HepG2 (cell line): ENCODE measurements at regions not wholly inside any gene's neighbourhood (a gene's known extent, or its start where the extent isn't known, plus 50 kb on each side); places are given as distances from the start of the nearest gene placed in this dataset.

Source experiments
- ARHGAP35 ChIP-seq: sonication (generic); formaldehyde crosslinking; IDR thresholded peaks from 2 replicates; pipeline ENCODE4 v1.9.0; 2022; ENCODE audit warnings: mild to moderate bottlenecking, inconsistent platforms, moderate library complexity, missing genetic modification reagents, borderline replicate concordance
- BRCA1 ChIP-seq: sonication (generic); formaldehyde crosslinking; IDR thresholded peaks from 2 replicates; pipeline ENCODE4 v1.4.0; 2020; ENCODE audit warnings: missing genetic modification reagents
- CBX1 ChIP-seq: IDR thresholded peaks from one replicate; pipeline ENCODE4 v1.6.1; 2016; ENCODE audit warnings: antibody characterized with exemption, low read depth
- FOXK1 ChIP-seq: sonication (generic); formaldehyde crosslinking; IDR thresholded peaks from 2 replicates; pipeline ENCODE4 v1.4.0; 2020; ENCODE audit warnings: low read depth, missing genetic modification reagents, borderline replicate concordance
- FOXO1 ChIP-seq: sonication (generic); formaldehyde crosslinking; IDR thresholded peaks from 2 replicates; pipeline ENCODE4 v1.4.0; 2020; ENCODE audit warnings: missing genetic modification reagents
- GATAD2A ChIP-seq: IDR thresholded peaks from 2 replicates; pipeline ENCODE4 v1.6.1; 2016
- JUNB ChIP-seq: sonication (generic); formaldehyde crosslinking; IDR thresholded peaks from 2 replicates; pipeline ENCODE4 v1.8.0; 2022; ENCODE audit warnings: missing genetic modification reagents, mild to moderate bottlenecking, borderline replicate concordance
- NFATC3 ChIP-seq: sonication (generic); formaldehyde crosslinking; IDR thresholded peaks from 2 replicates; pipeline ENCODE4 v1.5.1; 2020; ENCODE audit warnings: mild to moderate bottlenecking, missing genetic modification reagents
- NONO ChIP-seq, 2 experiments: fragments of 450-650 bp in 1 of 2; sonication (generic) in 1 of 2; formaldehyde crosslinking in 1 of 2; IDR thresholded peaks in 1 of 2; conservative IDR thresholded peaks in 1 of 2; 2 replicates each; pipeline versions ENCODE4 v1.6.1 to v1.8.0; 2017 to 2022; ENCODE audit warnings: mild to moderate bottlenecking in 1 of 2, missing genetic modification reagents in 1 of 2, moderate library complexity in 1 of 2
- NR2F1 ChIP-seq, 2 experiments: fragments of 450-650 bp in 1 of 2; formaldehyde crosslinking in 1 of 2; IDR thresholded peaks; 2 replicates each; pipeline versions ENCODE4 v1.5.0 to v1.6.1; 2016 to 2020; ENCODE audit warnings: mild to moderate bottlenecking in 1 of 2, missing compliant biosample characterization in 1 of 2, missing genetic modification reagents in 1 of 2, moderate library complexity in 1 of 2
- PPARG ChIP-seq: conservative IDR thresholded peaks from 2 replicates; pipeline ENCODE4 v1.6.1; 2016; ENCODE audit warnings: missing biosample characterization, missing genetic modification reagents
- PRMT3 ChIP-seq: sonication (generic); formaldehyde crosslinking; IDR thresholded peaks from 2 replicates; pipeline ENCODE4 v1.8.1; 2022; ENCODE audit warnings: low read depth, mild to moderate bottlenecking, moderate library complexity, missing genetic modification reagents, borderline replicate concordance
- PRPF4 ChIP-seq: fragments of 200-400 bp; formaldehyde crosslinking; IDR thresholded peaks from 2 replicates; pipeline ENCODE4 v1.6.1; 2016; ENCODE audit warnings: low read length, low read depth; ENCODE audit not compliant: poor library complexity, severe bottlenecking
- RCOR2 ChIP-seq: IDR thresholded peaks from 2 replicates; pipeline ENCODE4 v1.6.1; 2016; ENCODE audit warnings: missing biosample characterization, missing genetic modification reagents
- SALL1 ChIP-seq: sonication (generic); formaldehyde crosslinking; IDR thresholded peaks from 2 replicates; pipeline ENCODE4 v1.8.0; 2022; ENCODE audit warnings: mild to moderate bottlenecking, missing genetic modification reagents
- SMARCE1 ChIP-seq: fragments of 450-650 bp; IDR thresholded peaks from 2 replicates; pipeline ENCODE4 v1.6.1; 2017; ENCODE audit warnings: borderline replicate concordance
- TEAD3 ChIP-seq: optimal IDR thresholded peaks from 2 replicates; pipeline ENCODE3; 2016; ENCODE audit warnings: borderline replicate concordance
- TF ChIP-seq, protein P1 (sequence below): sonication (generic); formaldehyde crosslinking; IDR thresholded peaks from 2 replicates; pipeline ENCODE4 v1.4.0; 2020; ENCODE audit warnings: mild to moderate bottlenecking, low read depth, missing genetic modification reagents
- TF ChIP-seq, protein P2 (sequence below): sonication (generic); formaldehyde crosslinking; IDR thresholded peaks from 2 replicates; pipeline ENCODE4 v1.8.1; 2022; ENCODE audit warnings: mild to moderate bottlenecking, missing genetic modification reagents

DNA sequence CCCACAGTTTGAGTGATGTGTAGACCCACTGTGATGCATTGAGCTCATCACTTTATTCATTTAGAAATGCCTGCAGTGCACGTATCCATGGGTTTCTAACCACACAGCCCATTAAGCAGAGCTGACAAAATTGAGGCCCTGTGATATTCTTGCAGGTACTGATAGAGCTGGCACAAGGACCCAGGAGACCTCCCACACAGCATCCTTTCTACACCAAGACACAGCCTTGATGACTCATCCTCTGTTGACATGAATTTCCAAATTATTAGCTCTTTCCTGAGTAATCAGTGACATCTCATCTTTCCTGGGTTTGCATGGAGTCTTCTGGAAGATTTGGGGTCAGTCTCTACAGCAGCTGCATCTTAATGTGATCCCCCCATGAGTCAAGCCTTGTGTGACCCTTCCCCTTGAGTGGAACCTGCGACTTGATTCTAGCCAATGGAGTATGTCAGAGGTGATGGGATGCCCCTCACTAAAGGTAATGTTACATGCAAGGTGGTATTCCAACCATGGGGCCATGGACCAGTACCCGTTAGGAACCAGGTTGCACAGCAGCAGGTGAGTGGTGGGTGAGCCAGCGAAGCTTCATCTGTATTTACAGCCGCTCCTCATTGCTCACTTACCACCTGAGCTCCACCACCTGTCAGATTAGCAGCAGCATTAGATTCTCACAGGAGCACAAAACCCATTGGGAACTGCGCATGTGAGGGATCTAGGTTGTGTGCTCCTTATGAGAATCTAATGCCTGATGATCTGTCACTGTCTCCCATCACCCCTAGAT, 181.1 kb upstream of the ARL4C start (continued):
- TF ChIP-seq, protein P1, sequence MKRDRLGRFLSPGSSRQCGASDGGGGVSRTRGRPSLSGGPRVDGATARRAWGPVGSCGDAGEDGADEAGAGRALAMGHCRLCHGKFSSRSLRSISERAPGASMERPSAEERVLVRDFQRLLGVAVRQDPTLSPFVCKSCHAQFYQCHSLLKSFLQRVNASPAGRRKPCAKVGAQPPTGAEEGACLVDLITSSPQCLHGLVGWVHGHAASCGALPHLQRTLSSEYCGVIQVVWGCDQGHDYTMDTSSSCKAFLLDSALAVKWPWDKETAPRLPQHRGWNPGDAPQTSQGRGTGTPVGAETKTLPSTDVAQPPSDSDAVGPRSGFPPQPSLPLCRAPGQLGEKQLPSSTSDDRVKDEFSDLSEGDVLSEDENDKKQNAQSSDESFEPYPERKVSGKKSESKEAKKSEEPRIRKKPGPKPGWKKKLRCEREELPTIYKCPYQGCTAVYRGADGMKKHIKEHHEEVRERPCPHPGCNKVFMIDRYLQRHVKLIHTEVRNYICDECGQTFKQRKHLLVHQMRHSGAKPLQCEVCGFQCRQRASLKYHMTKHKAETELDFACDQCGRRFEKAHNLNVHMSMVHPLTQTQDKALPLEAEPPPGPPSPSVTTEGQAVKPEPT (CRISPR knock-in tag), result no peak
- TF ChIP-seq SALL1 (CRISPR knock-in tag) (0 out of 2 replicates have a peak, but pooled peaks have one; percentile 30), NR2F1 (CRISPR knock-in tag; IDR thresholded peaks at IDR 0.05) (0 out of 4 replicates have a peak, but pooled peaks of 1 of the 2 experiments have one; percentile 19), RCOR2 (CRISPR knock-in tag) (0 out of 2 replicates have a peak, but pooled peaks have one; percentile 19), PPARG (CRISPR knock-in tag) (0 out of 2 replicates have a peak, but pooled peaks have one; percentile 31), NONO (IDR thresholded peaks at IDR 0.05) (no peak), NONO (CRISPR knock-in tag; conservative IDR thresholded peaks at IDR 0.05) (no peak), TEAD3 (CRISPR knock-in tag) (peak; percentile 26), CBX1 (no peak), SMARCE1 (no peak), GATAD2A (CRISPR knock-in tag) (peak; percentile 82), BRCA1 (CRISPR knock-in tag) (no peak), FOXK1 (CRISPR knock-in tag) (no peak), FOXO1 (CRISPR knock-in tag) (0 out of 2 replicates have a peak, but pooled peaks have one; percentile 31), NFATC3 (CRISPR knock-in tag) (no peak), JUNB (CRISPR knock-in tag) (peak; percentile 67; the same call in 1 of the 2 replicates), PRMT3 (no peak), PRPF4 (no peak), ARHGAP35 (CRISPR knock-in tag) (no peak)
- TF ChIP-seq, protein P2, sequence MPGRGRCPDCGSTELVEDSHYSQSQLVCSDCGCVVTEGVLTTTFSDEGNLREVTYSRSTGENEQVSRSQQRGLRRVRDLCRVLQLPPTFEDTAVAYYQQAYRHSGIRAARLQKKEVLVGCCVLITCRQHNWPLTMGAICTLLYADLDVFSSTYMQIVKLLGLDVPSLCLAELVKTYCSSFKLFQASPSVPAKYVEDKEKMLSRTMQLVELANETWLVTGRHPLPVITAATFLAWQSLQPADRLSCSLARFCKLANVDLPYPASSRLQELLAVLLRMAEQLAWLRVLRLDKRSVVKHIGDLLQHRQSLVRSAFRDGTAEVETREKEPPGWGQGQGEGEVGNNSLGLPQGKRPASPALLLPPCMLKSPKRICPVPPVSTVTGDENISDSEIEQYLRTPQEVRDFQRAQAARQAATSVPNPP (CRISPR knock-in tag), result no peak
